ENCODE measurements at regions not wholly inside any gene's neighbourhood (a gene's known extent, or its start where the extent isn't known, plus 50 kb on each side); places are given as distances from the start of the nearest gene placed in this dataset.

DNA sequence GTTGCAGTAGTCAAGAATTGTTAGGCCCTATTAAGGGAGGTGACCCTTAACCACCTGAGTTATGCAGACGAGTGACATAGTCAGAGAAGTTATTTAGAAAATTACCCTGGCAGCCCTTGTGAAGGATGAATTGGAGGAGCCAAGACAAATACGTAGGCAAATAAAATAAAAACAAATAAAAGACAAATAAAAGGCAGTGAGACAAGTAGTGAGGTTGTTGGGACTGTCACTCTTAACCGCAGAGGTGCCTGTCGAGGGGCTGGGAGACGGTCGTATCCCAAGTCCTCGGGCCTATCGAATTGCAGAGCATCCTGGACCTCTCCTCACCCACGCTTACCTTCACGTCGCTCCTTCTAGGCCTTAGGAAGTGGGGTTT is 58.0 kb upstream of the ZC4H2 start:
- no peak for DNase-seq
